ENCODE measurements at regions not wholly inside any gene's neighbourhood (a gene's known extent, or its start where the extent isn't known, plus 50 kb on each side); places are given as distances from the start of the nearest gene placed in this dataset.
A peak's percentile ranks its signal among the peaks of the same experiment; 100 is the strongest.

DNA sequence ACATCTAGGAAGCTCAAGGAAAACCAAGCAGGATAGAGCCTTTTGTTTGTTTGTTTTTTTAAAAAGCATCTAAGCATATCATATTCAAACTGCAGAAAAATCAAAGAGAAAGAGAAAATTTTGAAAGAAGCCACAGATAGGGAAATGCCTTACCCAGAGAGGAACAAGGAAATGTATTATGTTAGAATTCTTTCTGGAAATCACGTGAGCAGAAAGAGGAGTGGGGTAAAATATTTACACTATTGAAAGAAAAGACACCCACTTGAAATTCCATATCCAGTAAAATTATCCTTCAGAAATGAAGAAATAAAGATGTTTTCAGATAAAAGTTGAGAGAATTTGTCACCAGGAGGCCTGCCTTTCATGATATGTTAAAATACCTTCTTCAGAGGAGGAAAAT, 775.7 kb upstream of the IGFBP3 start:
- TF ChIP-seq, protein P1, sequence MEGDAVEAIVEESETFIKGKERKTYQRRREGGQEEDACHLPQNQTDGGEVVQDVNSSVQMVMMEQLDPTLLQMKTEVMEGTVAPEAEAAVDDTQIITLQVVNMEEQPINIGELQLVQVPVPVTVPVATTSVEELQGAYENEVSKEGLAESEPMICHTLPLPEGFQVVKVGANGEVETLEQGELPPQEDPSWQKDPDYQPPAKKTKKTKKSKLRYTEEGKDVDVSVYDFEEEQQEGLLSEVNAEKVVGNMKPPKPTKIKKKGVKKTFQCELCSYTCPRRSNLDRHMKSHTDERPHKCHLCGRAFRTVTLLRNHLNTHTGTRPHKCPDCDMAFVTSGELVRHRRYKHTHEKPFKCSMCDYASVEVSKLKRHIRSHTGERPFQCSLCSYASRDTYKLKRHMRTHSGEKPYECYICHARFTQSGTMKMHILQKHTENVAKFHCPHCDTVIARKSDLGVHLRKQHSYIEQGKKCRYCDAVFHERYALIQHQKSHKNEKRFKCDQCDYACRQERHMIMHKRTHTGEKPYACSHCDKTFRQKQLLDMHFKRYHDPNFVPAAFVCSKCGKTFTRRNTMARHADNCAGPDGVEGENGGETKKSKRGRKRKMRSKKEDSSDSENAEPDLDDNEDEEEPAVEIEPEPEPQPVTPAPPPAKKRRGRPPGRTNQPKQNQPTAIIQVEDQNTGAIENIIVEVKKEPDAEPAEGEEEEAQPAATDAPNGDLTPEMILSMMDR (IDR thresholded peaks at IDR 0.05), result no peak
- DNase-seq, result no peak
- Histone ChIP-seq H3K9me3 (no peaks in the 10 kb centered on the region), H3K4me1 (no peaks in the 10 kb centered on the region), H3K27ac (no peak overlapping the region), H3K27me3 (no peaks in the 10 kb centered on the region), H3K4me3 (no peak overlapping the region), H3K36me3 (no peaks in the 10 kb centered on the region)
- intact Hi-C loops (cut with DNase I), result no loop called here
- no peak for ATAC-seq

DNA sequence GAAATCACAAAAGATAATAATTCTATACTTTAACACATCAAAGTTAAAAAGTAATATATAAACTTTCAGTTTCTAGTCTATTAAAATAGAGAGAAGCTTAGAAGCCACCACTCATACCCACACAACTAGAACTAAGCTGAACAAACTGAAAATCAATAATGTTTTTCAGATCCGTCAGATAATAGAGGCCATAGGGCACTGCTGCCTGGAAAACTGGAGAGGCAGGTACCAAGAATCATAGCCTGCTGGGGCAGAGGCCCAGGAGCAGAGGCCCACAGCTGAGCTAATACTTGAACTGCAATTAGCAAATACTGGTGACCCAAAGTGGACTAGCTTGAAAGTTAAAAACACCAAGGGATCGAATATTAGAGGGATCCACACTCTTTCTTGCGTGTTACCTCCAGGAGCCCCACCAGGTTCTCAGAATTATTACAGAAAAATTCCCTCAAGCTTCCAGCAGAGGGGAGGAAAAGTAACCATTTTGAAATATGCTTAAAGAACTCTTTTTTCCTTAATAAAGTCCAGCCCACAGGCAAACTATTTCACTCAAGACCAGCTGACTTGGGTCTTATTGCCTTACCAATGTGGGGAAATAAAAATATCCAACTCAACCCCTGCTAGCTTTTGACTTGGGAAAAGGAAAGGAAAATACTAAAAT, 774.1 kb upstream of the IGFBP3 start:
- Histone ChIP-seq H3K4me3 (no peak overlapping the region), H3K4me1 (no peaks in the 10 kb centered on the region), H3K27me3 (no peaks in the 10 kb centered on the region), H3K36me3 (no peaks in the 10 kb centered on the region), H3K9me3 (no peaks in the 10 kb centered on the region), H3K27ac (no peak overlapping the region)
- ATAC-seq (peak; percentile 57), DNase-seq (peak in 1 of 4 donors; percentile 7)
- intact Hi-C loops (cut with DNase I), result no loop called here
- TF ChIP-seq, protein P1 (IDR thresholded peaks at IDR 0.05), result no peak

DNA sequence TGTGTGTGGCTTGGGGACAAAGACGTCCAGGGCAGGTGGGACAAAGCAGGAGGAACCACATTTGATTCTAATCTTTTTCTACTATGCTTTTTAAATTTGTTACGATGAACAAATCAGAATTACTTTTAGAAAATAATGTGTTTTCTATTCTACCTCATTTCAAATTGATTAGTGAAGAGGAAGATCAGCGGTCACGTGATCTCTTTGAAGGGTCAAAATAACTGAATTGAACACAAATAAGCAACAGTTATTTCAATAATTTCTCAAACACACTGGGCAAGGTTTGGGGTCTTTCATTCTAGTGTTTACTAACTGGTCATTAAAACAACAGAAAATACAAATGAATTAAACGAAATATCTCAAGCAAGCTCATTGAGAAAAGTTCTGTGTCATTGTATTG, 773.0 kb upstream of the IGFBP3 start:
- Histone ChIP-seq H3K4me1 (no peaks in the 10 kb centered on the region), H3K36me3 (no peaks in the 10 kb centered on the region), H3K9me3 (peaks cover 0 to 4% of the 10 kb centered on the region in 2 donors), H3K27ac (no peak overlapping the region), H3K27me3 (no peaks in the 10 kb centered on the region), H3K4me3 (no peak overlapping the region)
- TF ChIP-seq, protein P1 (IDR thresholded peaks at IDR 0.05), result no peak
- ATAC-seq, result no peak
- intact Hi-C loops (cut with DNase I), result no loop called here
- no peak for DNase-seq

DNA sequence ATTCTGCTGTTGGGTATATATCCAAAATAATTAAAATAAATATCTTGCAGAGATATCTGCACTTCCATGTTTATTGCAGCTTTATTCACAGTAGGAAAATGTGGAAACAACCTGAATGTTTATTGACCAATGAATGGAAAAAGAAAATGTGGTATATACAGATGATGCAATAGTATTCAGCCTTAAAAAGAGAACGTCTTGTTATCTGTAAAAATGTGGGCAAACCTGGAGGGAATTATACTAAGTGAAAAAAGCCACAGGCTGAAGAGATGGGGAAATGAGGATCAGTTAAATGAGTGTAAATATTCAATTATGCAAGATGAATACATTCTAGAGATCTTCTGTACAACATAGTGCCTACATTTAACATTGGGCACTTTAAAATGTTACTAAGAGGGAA, 766.1 kb upstream of the IGFBP3 start:
- intact Hi-C loops (cut with DNase I), result no loop called here
- Histone ChIP-seq H3K27ac (no peak overlapping the region), H3K27me3 (no peaks in the 10 kb centered on the region), H3K36me3 (no peaks in the 10 kb centered on the region), H3K4me3 (no peak overlapping the region), H3K4me1 (no peaks in the 10 kb centered on the region), H3K9me3 (peaks cover 0 to 5% of the 10 kb centered on the region in 2 donors)
- TF ChIP-seq, protein P1 (IDR thresholded peaks at IDR 0.05), result no peak
- no peak for ATAC-seq
- no peak for DNase-seq

DNA sequence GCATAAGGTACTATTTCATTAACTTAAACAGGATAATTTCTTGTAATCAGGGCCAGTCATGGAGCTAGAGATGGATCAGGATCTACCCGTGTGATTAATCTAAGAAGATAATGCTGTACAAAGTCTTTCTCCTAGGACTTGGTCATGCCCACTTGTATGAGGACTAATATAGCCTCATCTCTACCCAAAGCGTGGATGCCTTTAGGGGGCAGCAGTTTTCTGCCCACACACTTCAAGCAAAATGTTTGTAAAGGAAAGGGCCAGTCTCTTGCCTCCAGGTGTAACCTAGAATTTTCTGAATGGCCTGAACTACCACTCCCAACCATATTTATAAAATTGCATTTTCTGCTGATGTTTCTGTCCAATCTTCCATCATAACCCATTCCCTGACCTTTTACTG, 764.0 kb upstream of the IGFBP3 start:
- ATAC-seq, result no peak
- intact Hi-C loops (cut with DNase I), result no loop called here

More for the DNA sequence above, 764.0 kb upstream of the IGFBP3 start:
- H3K27ac ChIP-seq, result no peak overlapping the region
- no peak for DNase-seq
- H3K4me3 ChIP-seq, result no peak overlapping the region
- H3K27me3 ChIP-seq, result no peaks in the 10 kb centered on the region
- H3K4me1 ChIP-seq, result no peaks in the 10 kb centered on the region
- no peaks in the 10 kb centered on the region for H3K36me3 ChIP-seq
- TF ChIP-seq, protein P1 (IDR thresholded peaks at IDR 0.05), result no peak
- H3K9me3 ChIP-seq, result peaks cover 0 to 5% of the 10 kb centered on the region in 2 donors

All from left lung (tissue), 4 donors.